ENCODE measurements at regions not wholly inside any gene's neighbourhood (a gene's known extent, or its start where the extent isn't known, plus 50 kb on each side); places are given as distances from the start of the nearest gene placed in this dataset.

DNA sequence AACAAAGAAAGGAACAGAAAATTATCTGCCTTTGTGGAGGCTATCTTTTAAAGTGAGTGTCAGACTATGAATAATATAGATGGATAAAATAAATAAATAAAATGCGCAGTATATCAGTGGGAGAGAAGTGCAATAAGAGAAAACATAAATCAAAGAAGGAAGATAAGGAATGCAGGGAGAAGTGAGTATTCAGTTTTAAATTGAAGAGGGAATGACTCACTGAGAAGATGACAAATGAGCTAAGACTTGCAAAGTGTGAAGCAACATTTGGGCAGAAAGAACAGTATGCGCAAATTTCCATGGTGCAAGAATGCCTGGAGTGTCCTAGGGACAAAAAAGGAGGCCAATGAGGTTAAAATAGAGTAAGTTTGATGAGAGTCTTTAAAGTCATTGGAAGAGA is 1300.1 kb upstream of the ALCAM start:
- no peak for TF ChIP-seq CTCF (optimal IDR thresholded peaks at IDR 0.05 in 1 of 3, IDR thresholded peaks at IDR 0.05 in 1 of 3, conservative IDR thresholded peaks at IDR 0.05 in 1 of 3; ENCODE audit: extremely low read depth in 1 of 3, insufficient read depth in 2 of 3, low read length in 3 of 3)
- no peak for TF ChIP-seq EZH2 (IDR thresholded peaks at IDR 0.05; ENCODE audit: low read length)
